Colonic mucosa (tissue), 4 donors: ENCODE measurements at regions not wholly inside any gene's neighbourhood (a gene's known extent, or its start where the extent isn't known, plus 50 kb on each side); places are given as distances from the start of the nearest gene placed in this dataset.
"Not testable (repeated sequence)": the region's sequence is repeated elsewhere in the genome, so short reads cannot be mapped to it uniquely, and the experiment has no call there.

Experiments
- DNase-seq: peaks from one replicate; pipeline ENCODE4 v3.0.0-alpha.2; 2020
- H3K27ac ChIP-seq: fragments of 200-600 bp; one replicate; pipeline ENCODE4 v1.8.0; 2021
- H3K27me3 ChIP-seq: fragments of 200-600 bp; one replicate; pipeline ENCODE4 v1.8.0; 2021
- H3K36me3 ChIP-seq: fragments of 200-600 bp; one replicate; pipeline ENCODE4 v1.8.0; 2021
- H3K4me1 ChIP-seq: fragments of 200-600 bp; one replicate; pipeline ENCODE4 v1.8.0; 2021; ENCODE audit warnings: mild to moderate bottlenecking
- H3K4me3 ChIP-seq: fragments of 200-600 bp; one replicate; pipeline ENCODE4 v1.8.0; 2021
- H3K9ac ChIP-seq, 2 donors: one replicate each; pipeline ENCODE4 v1.7.0; 2013; ENCODE audit warnings: control low read depth in 2 of 2, low read depth in 2 of 2, low read length in 2 of 2
- H3K9me3 ChIP-seq: fragments of 200-600 bp; one replicate; pipeline ENCODE4 v1.8.0; 2021
- CTCF ChIP-seq: fragments of 200-600 bp; IDR thresholded peaks from one replicate; pipeline ENCODE4 v1.8.0; 2022; ENCODE audit warnings: antibody characterized with exemption, mild to moderate bottlenecking
- intact Hi-C: fragments of 100-400 bp; cut with DNase I; formaldehyde crosslinking; loops from one replicate; pipeline ENCODE4 v1.14.1; 2022
- donor health status: healthy.
- donor health status: DM: no; HTN: no; CAD: no.
- donor health status: DM: no; HTN: no; CAD: no.

GRCh38 chr5:39619168-39619818, 194.5 kb upstream of the DAB2 start:
- intact Hi-C loops = no loop called here
- Histone ChIP-seq H3K4me1 (peaks cover 7% of the 10 kb centered on the region), H3K27ac (no peak overlapping the region), H3K9me3 (no peaks in the 10 kb centered on the region), H3K9ac (no peak overlapping the region), H3K4me3 (no peak overlapping the region), H3K27me3 (no peaks in the 10 kb centered on the region), H3K36me3 (no peaks in the 10 kb centered on the region)
- DNase-seq = no peak
- TF ChIP-seq CTCF = no peak

- TF ChIP-seq CTCF = no peak
- H3K27me3 ChIP-seq = no peaks in the 10 kb centered on the region
- no peaks in the 10 kb centered on the region for H3K36me3 ChIP-seq
- no peak overlapping the region for H3K9ac ChIP-seq
- H3K27ac ChIP-seq = no peak overlapping the region
- intact Hi-C loops = no loop called here
- H3K4me3 ChIP-seq = no peak overlapping the region
- no peaks in the 10 kb centered on the region for H3K9me3 ChIP-seq
- H3K4me1 ChIP-seq = peaks cover 7% of the 10 kb centered on the region
- no peak for DNase-seq
These were observed 193.6 kb upstream of the DAB2 start for GRCh38 chr5:39618391-39618790.

GRCh38 chr5:39616131-39616530, 191.4 kb upstream of the DAB2 start:
- Histone ChIP-seq H3K9me3 (no peaks in the 10 kb centered on the region), H3K27me3 (no peaks in the 10 kb centered on the region), H3K27ac (peak overlapping the region; percentile 78), H3K9ac (no peak overlapping the region), H3K4me1 (peaks cover 7% of the 10 kb centered on the region), H3K4me3 (no peak overlapping the region), H3K36me3 (no peaks in the 10 kb centered on the region)
- DNase-seq = peak; percentile 65
- intact Hi-C loops = no loop called here
- no peak for TF ChIP-seq CTCF

GRCh38 chr5:39611076-39611475, 186.3 kb upstream of the DAB2 start:
- H3K4me3 ChIP-seq, H3K27me3 ChIP-seq, H3K36me3 ChIP-seq, H3K27ac ChIP-seq, H3K9me3 ChIP-seq, H3K4me1 ChIP-seq, H3K9ac ChIP-seq, intact Hi-C loops, DNase-seq: not testable (repeated sequence)

- Histone ChIP-seq H3K9me3 (no peaks in the 10 kb centered on the region), H3K27me3 (no peaks in the 10 kb centered on the region), H3K4me3 (no peak overlapping the region), H3K9ac (no peak overlapping the region), H3K36me3 (no peaks in the 10 kb centered on the region), H3K4me1 (no peaks in the 10 kb centered on the region), H3K27ac (no peak overlapping the region)
- intact Hi-C loops = no loop called here
- no peak for DNase-seq
- no peak for TF ChIP-seq CTCF
These were observed 183.2 kb upstream of the DAB2 start for GRCh38 chr5:39608024-39608423.

- intact Hi-C loops = no loop called here
- H3K4me3 ChIP-seq = no peak overlapping the region
- DNase-seq = no peak
- no peaks in the 10 kb centered on the region for H3K4me1 ChIP-seq
- H3K9ac ChIP-seq = no peak overlapping the region
- H3K27ac ChIP-seq = no peak overlapping the region
- H3K9me3 ChIP-seq = no peaks in the 10 kb centered on the region
- no peak for TF ChIP-seq CTCF
- no peaks in the 10 kb centered on the region for H3K27me3 ChIP-seq
- H3K36me3 ChIP-seq = no peaks in the 10 kb centered on the region
These were observed 181.8 kb upstream of the DAB2 start for GRCh38 chr5:39606591-39606990.
